Glutamatergic neuron (in vitro differentiated cells): ENCODE measurements at regions not wholly inside any gene's neighbourhood (a gene's known extent, or its start where the extent isn't known, plus 50 kb on each side); places are given as distances from the start of the nearest gene placed in this dataset.

Experiments
- DNase-seq: peaks from one replicate; pipeline ENCODE4 v3.0.0; 2022
- H3K27ac Mint-ChIP-seq: one replicate; pipeline ENCODE4 v1.8.0; 2020; ENCODE audit warnings: mild to moderate bottlenecking, mixed read lengths, inconsistent platforms; ENCODE audit not compliant: unreplicated experiment
- H3K27me3 Mint-ChIP-seq: one replicate; pipeline ENCODE4 v1.8.0; 2020; ENCODE audit warnings: mild to moderate bottlenecking, moderate library complexity, mixed read lengths, inconsistent platforms; ENCODE audit not compliant: unreplicated experiment
- H3K36me3 Mint-ChIP-seq: one replicate; pipeline ENCODE4 v1.8.0; 2020; ENCODE audit warnings: mild to moderate bottlenecking, mixed read lengths, inconsistent platforms; ENCODE audit not compliant: unreplicated experiment
- H3K4me1 Mint-ChIP-seq: one replicate; pipeline ENCODE4 v1.8.0; 2020; ENCODE audit warnings: mild to moderate bottlenecking, low read depth, mixed read lengths, inconsistent platforms; ENCODE audit not compliant: unreplicated experiment
- H3K4me3 Mint-ChIP-seq: one replicate; pipeline ENCODE4 v1.8.0; 2020; ENCODE audit warnings: mild to moderate bottlenecking, mixed read lengths, inconsistent platforms; ENCODE audit not compliant: unreplicated experiment
- H3K9me3 Mint-ChIP-seq: one replicate; pipeline ENCODE4 v1.8.0; 2020; ENCODE audit warnings: mild to moderate bottlenecking, moderate library complexity, mixed read lengths, inconsistent platforms; ENCODE audit not compliant: unreplicated experiment
- CTCF ChIP-seq: fragments of 200-600 bp; sonication (generic); IDR thresholded peaks from one replicate; pipeline ENCODE4 v1.5.0; 2021; ENCODE audit not compliant: partially characterized antibody, unreplicated experiment

- Mint-ChIP-seq H3K4me1 (no peaks in the 10 kb centered on the region), H3K27me3 (peaks cover 2% of the 10 kb centered on the region), H3K4me3 (no peak overlapping the region), H3K9me3 (peaks cover 11% of the 10 kb centered on the region), H3K27ac (no peak overlapping the region), H3K36me3 (peaks cover 6% of the 10 kb centered on the region)
- DNase-seq = no peak
- TF ChIP-seq CTCF = no peak
These were observed 891.5 kb downstream of the TBC1D22A start for GRCh38 chr22:47653921-47654320.

GRCh38 chr22:47651216-47651987 lies 889.0 kb downstream of the TBC1D22A start:
- DNase-seq = no peak
- H3K27me3 Mint-ChIP-seq = peaks cover 2% of the 10 kb centered on the region
- H3K27ac Mint-ChIP-seq = no peak overlapping the region
- peaks cover 5% of the 10 kb centered on the region for H3K9me3 Mint-ChIP-seq
- no peaks in the 10 kb centered on the region for H3K36me3 Mint-ChIP-seq
- no peak for TF ChIP-seq CTCF
- no peaks in the 10 kb centered on the region for H3K4me1 Mint-ChIP-seq
- H3K4me3 Mint-ChIP-seq = no peak overlapping the region

GRCh38 chr22:47647720-47648119 lies 885.3 kb downstream of the TBC1D22A start:
- Mint-ChIP-seq H3K4me1 (no peaks in the 10 kb centered on the region), H3K4me3 (no peak overlapping the region), H3K27ac (no peak overlapping the region), H3K9me3 (peaks cover 6% of the 10 kb centered on the region), H3K36me3 (no peaks in the 10 kb centered on the region), H3K27me3 (peaks cover 2% of the 10 kb centered on the region)
- no peak for DNase-seq
- no peak for TF ChIP-seq CTCF

GRCh38 chr22:47647181-47647580 lies 884.7 kb downstream of the TBC1D22A start:
- Mint-ChIP-seq H3K27me3 (peaks cover 2% of the 10 kb centered on the region), H3K9me3 (peaks cover 7% of the 10 kb centered on the region), H3K4me1 (no peaks in the 10 kb centered on the region), H3K4me3 (no peak overlapping the region), H3K36me3 (no peaks in the 10 kb centered on the region), H3K27ac (no peak overlapping the region)
- no peak for DNase-seq
- TF ChIP-seq CTCF = no peak

GRCh38 chr22:47645923-47646322 lies 883.5 kb downstream of the TBC1D22A start:
- H3K9me3 Mint-ChIP-seq = peaks cover 4% of the 10 kb centered on the region
- H3K36me3 Mint-ChIP-seq = no peaks in the 10 kb centered on the region
- H3K27me3 Mint-ChIP-seq = peaks cover 1% of the 10 kb centered on the region
- no peak overlapping the region for H3K27ac Mint-ChIP-seq
- no peaks in the 10 kb centered on the region for H3K4me1 Mint-ChIP-seq
- no peak for DNase-seq
- no peak overlapping the region for H3K4me3 Mint-ChIP-seq
- no peak for TF ChIP-seq CTCF
